GM18870 (cell line): ENCODE measurements at regions not wholly inside any gene's neighbourhood (a gene's known extent, or its start where the extent isn't known, plus 50 kb on each side); places are given as distances from the start of the nearest gene placed in this dataset.

Experiments used
- ATAC-seq: cut with Tn5 transposase; IDR thresholded peaks from one replicate; pipeline ENCODE4 v1.9.1; 2021; ENCODE audit warnings: moderate library complexity; ENCODE audit not compliant: unreplicated experiment

- no peak for ATAC-seq
Measured at GRCh38 chr7:131010717-131011431, 276.9 kb upstream of the KLF14 start.

GRCh38 chr7:131011432-131011742 is 277.4 kb upstream of the KLF14 start:
- no peak for ATAC-seq

GRCh38 chr7:131011976-131012375 is 278.0 kb upstream of the KLF14 start:
- no peak for ATAC-seq

GRCh38 chr7:131012477-131013031 is 278.5 kb upstream of the KLF14 start:
- no peak for ATAC-seq

- ATAC-seq = no peak
Measured at GRCh38 chr7:131013716-131014115, 279.7 kb upstream of the KLF14 start.

GRCh38 chr7:131014906-131015656 is 281.1 kb upstream of the KLF14 start:
- no peak for ATAC-seq

- ATAC-seq = no peak
Measured at GRCh38 chr7:131015657-131015958, 281.6 kb upstream of the KLF14 start.

- no peak for ATAC-seq
Measured at GRCh38 chr7:131016230-131016629, 282.2 kb upstream of the KLF14 start.

GRCh38 chr7:131019351-131019750 is 285.3 kb upstream of the KLF14 start:
- no peak for ATAC-seq

- ATAC-seq = no peak
Measured at GRCh38 chr7:131020759-131021261, 286.8 kb upstream of the KLF14 start.

GRCh38 chr7:131021460-131021859 is 287.5 kb upstream of the KLF14 start:
- peak; percentile 48 for ATAC-seq

- ATAC-seq = no peak
Measured at GRCh38 chr7:131021902-131022301, 287.9 kb upstream of the KLF14 start.

GRCh38 chr7:131026297-131027000 is 292.4 kb upstream of the KLF14 start:
- peak; percentile 44 for ATAC-seq

GRCh38 chr7:131027287-131027773 is 293.3 kb upstream of the KLF14 start:
- no peak for ATAC-seq

GRCh38 chr7:131028295-131028694 is 294.3 kb upstream of the KLF14 start:
- ATAC-seq = no peak

- no peak for ATAC-seq
Measured at GRCh38 chr7:131029002-131029401, 295.0 kb upstream of the KLF14 start.

GRCh38 chr7:131031099-131031868 is 296.4 kb upstream of the MKLN1 start:
- ATAC-seq = peak; percentile 75

- no peak for ATAC-seq
Measured at GRCh38 chr7:131032786-131033185, 294.9 kb upstream of the MKLN1 start.

GRCh38 chr7:131034166-131034881 is 293.4 kb upstream of the MKLN1 start:
- no peak for ATAC-seq
